Colonic mucosa (tissue), 4 donors: ENCODE measurements at regions not wholly inside any gene's neighbourhood (a gene's known extent, or its start where the extent isn't known, plus 50 kb on each side); places are given as distances from the start of the nearest gene placed in this dataset.
"Not testable (repeated sequence)": the region's sequence is repeated elsewhere in the genome, so short reads cannot be mapped to it uniquely, and the experiment has no call there.

Experiments
- DNase-seq: peaks from one replicate; pipeline ENCODE4 v3.0.0-alpha.2; 2020
- H3K27ac ChIP-seq: fragments of 200-600 bp; one replicate; pipeline ENCODE4 v1.8.0; 2021
- H3K27me3 ChIP-seq: fragments of 200-600 bp; one replicate; pipeline ENCODE4 v1.8.0; 2021
- H3K36me3 ChIP-seq: fragments of 200-600 bp; one replicate; pipeline ENCODE4 v1.8.0; 2021
- H3K4me1 ChIP-seq: fragments of 200-600 bp; one replicate; pipeline ENCODE4 v1.8.0; 2021; ENCODE audit warnings: mild to moderate bottlenecking
- H3K4me3 ChIP-seq: fragments of 200-600 bp; one replicate; pipeline ENCODE4 v1.8.0; 2021
- H3K9ac ChIP-seq, 2 donors: one replicate each; pipeline ENCODE4 v1.7.0; 2013; ENCODE audit warnings: control low read depth in 2 of 2, low read depth in 2 of 2, low read length in 2 of 2
- H3K9me3 ChIP-seq: fragments of 200-600 bp; one replicate; pipeline ENCODE4 v1.8.0; 2021
- intact Hi-C: fragments of 100-400 bp; cut with DNase I; formaldehyde crosslinking; loops from one replicate; pipeline ENCODE4 v1.14.1; 2022
- TF ChIP-seq, protein P1 (sequence below): fragments of 200-600 bp; IDR thresholded peaks from one replicate; pipeline ENCODE4 v1.8.0; 2022; ENCODE audit warnings: antibody characterized with exemption, mild to moderate bottlenecking
- donor health status: healthy.
- donor health status: DM: no; HTN: no; CAD: no.
- donor health status: DM: no; HTN: no; CAD: no.

GRCh38 chr3:21229426-21230135 is 521.4 kb downstream of the ZNF385D start:
- H3K27ac ChIP-seq = no peak overlapping the region

GRCh38 chr3:21226086-21226485 is 524.9 kb downstream of the ZNF385D start:
- H3K9ac ChIP-seq = no peak overlapping the region
- DNase-seq = no peak
- H3K4me1 ChIP-seq = no peaks in the 10 kb centered on the region
- no peaks in the 10 kb centered on the region for H3K9me3 ChIP-seq
- H3K27ac ChIP-seq = no peak overlapping the region
- TF ChIP-seq, protein P1, sequence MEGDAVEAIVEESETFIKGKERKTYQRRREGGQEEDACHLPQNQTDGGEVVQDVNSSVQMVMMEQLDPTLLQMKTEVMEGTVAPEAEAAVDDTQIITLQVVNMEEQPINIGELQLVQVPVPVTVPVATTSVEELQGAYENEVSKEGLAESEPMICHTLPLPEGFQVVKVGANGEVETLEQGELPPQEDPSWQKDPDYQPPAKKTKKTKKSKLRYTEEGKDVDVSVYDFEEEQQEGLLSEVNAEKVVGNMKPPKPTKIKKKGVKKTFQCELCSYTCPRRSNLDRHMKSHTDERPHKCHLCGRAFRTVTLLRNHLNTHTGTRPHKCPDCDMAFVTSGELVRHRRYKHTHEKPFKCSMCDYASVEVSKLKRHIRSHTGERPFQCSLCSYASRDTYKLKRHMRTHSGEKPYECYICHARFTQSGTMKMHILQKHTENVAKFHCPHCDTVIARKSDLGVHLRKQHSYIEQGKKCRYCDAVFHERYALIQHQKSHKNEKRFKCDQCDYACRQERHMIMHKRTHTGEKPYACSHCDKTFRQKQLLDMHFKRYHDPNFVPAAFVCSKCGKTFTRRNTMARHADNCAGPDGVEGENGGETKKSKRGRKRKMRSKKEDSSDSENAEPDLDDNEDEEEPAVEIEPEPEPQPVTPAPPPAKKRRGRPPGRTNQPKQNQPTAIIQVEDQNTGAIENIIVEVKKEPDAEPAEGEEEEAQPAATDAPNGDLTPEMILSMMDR = no peak
- intact Hi-C loops = no loop called here
- no peak overlapping the region for H3K4me3 ChIP-seq
- no peaks in the 10 kb centered on the region for H3K36me3 ChIP-seq
- no peaks in the 10 kb centered on the region for H3K27me3 ChIP-seq

More at GRCh38 chr3:21229426-21230135, 521.4 kb downstream of the ZNF385D start:
- no peak for DNase-seq
- Histone ChIP-seq H3K9me3 (no peaks in the 10 kb centered on the region), H3K4me3 (no peak overlapping the region), H3K27me3 (no peaks in the 10 kb centered on the region), H3K4me1 (no peaks in the 10 kb centered on the region), H3K9ac (no peak overlapping the region), H3K36me3 (no peaks in the 10 kb centered on the region)
- TF ChIP-seq, protein P1 = no peak
- intact Hi-C loops = no loop called here

- Histone ChIP-seq H3K4me3 (no peak overlapping the region), H3K4me1 (no peaks in the 10 kb centered on the region), H3K27me3 (no peaks in the 10 kb centered on the region), H3K9ac (no peak overlapping the region), H3K9me3 (no peaks in the 10 kb centered on the region), H3K36me3 (no peaks in the 10 kb centered on the region), H3K27ac (no peak overlapping the region)
- DNase-seq = no peak
- intact Hi-C loops = no loop called here
- TF ChIP-seq, protein P1 = no peak
Measured at GRCh38 chr3:21220944-21221343, 530.1 kb downstream of the ZNF385D start.

DNA sequence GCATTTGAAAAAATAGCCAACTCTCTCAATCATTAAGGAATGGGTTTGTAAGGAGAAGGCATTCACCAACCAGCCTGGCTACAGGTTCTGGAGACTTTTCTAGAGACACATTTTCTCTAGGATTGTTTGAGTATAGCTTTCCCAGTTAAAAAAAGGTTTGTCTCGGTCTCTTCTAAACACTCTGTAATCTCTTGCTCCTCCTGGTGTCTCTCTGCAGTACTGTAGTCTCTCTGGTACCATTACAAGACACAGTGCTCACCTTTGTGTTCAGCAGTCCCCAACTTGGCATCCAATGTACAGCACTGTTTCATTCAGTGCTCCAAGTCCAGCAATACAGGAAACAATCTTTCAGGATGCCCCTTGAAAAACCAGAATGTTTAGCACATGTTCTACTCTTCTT is 534.4 kb downstream of the ZNF385D start:
- TF ChIP-seq, protein P1 = no peak
- intact Hi-C loops = no loop called here
- no peak for DNase-seq
- H3K4me1 ChIP-seq = no peaks in the 10 kb centered on the region
- H3K27ac ChIP-seq = no peak overlapping the region
- no peak overlapping the region for H3K4me3 ChIP-seq
- H3K9ac ChIP-seq = no peak overlapping the region
- no peaks in the 10 kb centered on the region for H3K36me3 ChIP-seq
- H3K9me3 ChIP-seq = no peaks in the 10 kb centered on the region
- no peaks in the 10 kb centered on the region for H3K27me3 ChIP-seq

DNA sequence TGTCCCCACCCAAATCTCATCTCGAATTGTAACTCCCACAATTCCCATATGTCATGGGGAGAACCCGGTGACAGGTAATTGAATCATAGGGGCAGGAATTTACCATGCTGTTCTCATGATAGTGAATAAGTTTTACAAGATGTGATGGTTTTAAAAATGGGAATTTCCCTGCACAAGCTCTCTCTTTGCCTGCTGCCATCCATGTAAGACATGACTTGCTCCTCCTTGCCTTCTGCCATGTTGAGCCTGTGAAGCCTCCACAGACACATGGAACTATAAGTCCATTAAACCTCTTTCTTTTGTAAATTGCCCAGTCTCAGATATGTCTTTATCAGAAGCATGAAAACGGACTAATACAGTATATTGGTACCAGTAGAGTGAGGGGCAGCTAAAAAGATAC is 546.9 kb downstream of the ZNF385D start:
- H3K9ac ChIP-seq, H3K9me3 ChIP-seq, H3K27ac ChIP-seq, H3K4me3 ChIP-seq, intact Hi-C loops, H3K36me3 ChIP-seq, H3K4me1 ChIP-seq, DNase-seq, H3K27me3 ChIP-seq: not testable (repeated sequence)

DNA sequence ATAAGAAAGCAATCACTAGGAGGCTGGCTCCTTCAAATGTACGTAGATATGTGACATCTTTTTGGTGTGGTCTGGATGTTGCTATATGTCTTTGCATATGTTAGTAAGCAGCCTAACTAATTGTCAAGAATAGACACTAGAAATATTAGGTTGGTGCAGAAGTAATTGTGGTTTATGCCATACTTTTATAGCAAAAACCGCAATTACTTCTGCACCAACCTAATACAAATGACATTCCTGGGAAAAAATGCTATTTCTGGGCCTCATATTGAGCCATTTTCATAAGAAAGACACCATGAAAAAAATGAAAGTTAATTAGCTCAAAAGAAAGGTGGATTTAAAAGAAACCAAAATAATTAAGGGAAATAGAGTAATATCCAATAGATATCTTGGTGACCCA is 555.8 kb downstream of the ZNF385D start:
- no peak overlapping the region for H3K4me3 ChIP-seq
- no peak for DNase-seq
- no peak overlapping the region for H3K27ac ChIP-seq
- H3K27me3 ChIP-seq = no peaks in the 10 kb centered on the region
- H3K9ac ChIP-seq = no peak overlapping the region
- H3K36me3 ChIP-seq = no peaks in the 10 kb centered on the region
- TF ChIP-seq, protein P1 = no peak
- intact Hi-C loops = no loop called here
- no peaks in the 10 kb centered on the region for H3K4me1 ChIP-seq
- H3K9me3 ChIP-seq = no peaks in the 10 kb centered on the region

DNA sequence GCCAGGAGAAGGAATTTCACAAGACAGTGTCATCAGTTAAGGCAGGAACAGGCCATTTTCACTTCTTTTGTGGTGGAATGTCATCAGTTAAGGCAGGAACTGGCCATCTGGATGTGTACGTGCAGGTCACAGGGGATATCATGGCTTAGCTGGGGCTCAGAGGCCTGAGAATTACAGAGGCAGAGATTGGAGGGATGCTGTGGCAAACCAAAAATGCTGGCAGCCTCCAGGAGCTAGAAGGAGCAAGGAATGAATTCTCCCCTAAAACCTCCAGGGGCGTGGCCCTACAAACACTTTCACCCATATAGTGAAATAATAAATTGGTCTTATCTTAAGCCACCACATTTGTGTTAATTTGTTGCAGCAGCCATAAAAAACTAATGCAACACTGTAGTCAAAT is 557.0 kb downstream of the ZNF385D start:
- H3K27ac ChIP-seq, DNase-seq, intact Hi-C loops, H3K27me3 ChIP-seq, H3K9me3 ChIP-seq, H3K9ac ChIP-seq, H3K4me1 ChIP-seq, H3K4me3 ChIP-seq, H3K36me3 ChIP-seq: not testable (repeated sequence)
